ENCODE measurements at regions not wholly inside any gene's neighbourhood (a gene's known extent, or its start where the extent isn't known, plus 50 kb on each side); places are given as distances from the start of the nearest gene placed in this dataset.
"Not testable (repeated sequence)": the region's sequence is repeated elsewhere in the genome, so short reads cannot be mapped to it uniquely, and the experiment has no call there.

- Histone ChIP-seq H3K9me3 (ENCODE audit: control insufficient read depth in 2 of 2, low read length in 2 of 2) (no peaks in the 10 kb centered on the region), H3K9ac (ENCODE audit: low read length in 2 of 2) (no peak overlapping the region), H3K27me3 (ENCODE audit: control insufficient read depth in 1 of 2, insufficient read depth in 2 of 2, low read length in 2 of 2) (no peaks in the 10 kb centered on the region), H3K27ac (ENCODE audit: low read length) (no peak overlapping the region), H3K4me1 (ENCODE audit: control insufficient read depth, insufficient read depth, low read length) (no peaks in the 10 kb centered on the region), H3K4me3 (ENCODE audit: low read length in 2 of 2) (no peak overlapping the region), H3K36me3 (ENCODE audit: control insufficient read depth in 2 of 2, insufficient read depth in 2 of 2, low read length in 2 of 2) (no peaks in the 10 kb centered on the region)
These were observed 247.8 kb upstream of the SMIM30 start for GRCh38 chr7:113366122-113366521.

DNA sequence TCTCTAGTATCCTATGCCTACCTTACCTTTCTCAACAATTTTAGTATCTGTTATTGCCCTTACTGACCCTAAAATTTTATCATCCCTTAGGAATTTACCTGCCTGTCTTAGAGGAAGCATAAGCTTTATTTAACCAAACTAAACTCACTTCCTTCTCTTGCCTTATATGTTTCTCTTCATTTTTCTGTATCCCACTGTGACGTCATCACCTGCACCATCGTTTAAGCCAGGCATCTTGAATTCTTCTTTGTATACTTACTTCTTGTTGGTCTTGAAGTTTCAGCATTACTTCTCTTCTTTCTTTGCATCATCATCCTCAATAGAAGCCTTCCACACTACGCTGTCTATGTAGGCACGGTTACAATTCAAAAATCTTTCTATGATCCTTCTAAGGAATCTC, 231.0 kb upstream of the SMIM30 start:
- Histone ChIP-seq H3K4me3 (ENCODE audit: low read length in 2 of 2) (no peak overlapping the region), H3K9me3 (ENCODE audit: control insufficient read depth in 2 of 2, low read length in 2 of 2) (no peaks in the 10 kb centered on the region), H3K27ac (ENCODE audit: low read length) (no peak overlapping the region), H3K9ac (ENCODE audit: low read length in 2 of 2) (no peak overlapping the region), H3K36me3 (ENCODE audit: control insufficient read depth in 2 of 2, insufficient read depth in 2 of 2, low read length in 2 of 2) (no peaks in the 10 kb centered on the region), H3K27me3 (ENCODE audit: control insufficient read depth in 1 of 2, insufficient read depth in 2 of 2, low read length in 2 of 2) (no peaks in the 10 kb centered on the region), H3K4me1 (ENCODE audit: control insufficient read depth, insufficient read depth, low read length) (no peaks in the 10 kb centered on the region)

GRCh38 chr7:113339661-113340060, 221.3 kb upstream of the SMIM30 start:
- Histone ChIP-seq H3K9ac (ENCODE audit: low read length in 2 of 2) (no peak overlapping the region), H3K27ac (ENCODE audit: low read length) (no peak overlapping the region), H3K4me1 (ENCODE audit: control insufficient read depth, insufficient read depth, low read length) (no peaks in the 10 kb centered on the region), H3K4me3 (ENCODE audit: low read length in 2 of 2) (no peak overlapping the region), H3K36me3 (ENCODE audit: control insufficient read depth in 2 of 2, insufficient read depth in 2 of 2, low read length in 2 of 2) (no peaks in the 10 kb centered on the region), H3K9me3 (ENCODE audit: control insufficient read depth in 2 of 2, low read length in 2 of 2) (no peaks in the 10 kb centered on the region), H3K27me3 (ENCODE audit: control insufficient read depth in 1 of 2, insufficient read depth in 2 of 2, low read length in 2 of 2) (no peaks in the 10 kb centered on the region)

DNA sequence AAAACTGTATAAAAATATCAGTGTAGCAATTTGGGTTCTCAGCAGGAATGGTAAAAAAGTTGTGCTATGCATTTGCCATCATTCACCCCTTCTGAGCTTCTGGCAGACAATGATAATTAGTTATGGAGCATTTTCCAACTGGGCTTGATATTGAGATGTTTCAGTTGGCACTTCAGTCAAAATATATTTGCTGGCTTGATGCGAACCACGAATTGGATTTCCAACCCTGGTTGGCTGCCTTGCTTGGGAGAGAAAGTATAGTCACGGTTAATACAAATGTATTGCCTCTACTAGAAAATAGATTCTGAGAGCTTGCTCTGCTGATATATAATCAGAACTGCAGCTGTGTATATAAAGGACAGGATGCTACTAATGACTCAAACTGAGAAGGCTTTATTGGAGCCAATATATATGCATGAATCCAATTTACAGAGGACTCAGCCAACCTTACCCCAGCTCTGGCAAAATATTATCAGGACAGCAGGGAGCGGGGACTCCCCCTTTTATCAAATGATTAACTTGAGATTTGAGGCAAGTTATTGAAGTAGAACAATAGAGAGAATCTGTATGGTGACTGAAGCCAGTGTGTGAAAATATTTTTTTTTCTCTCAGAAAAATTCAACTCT, 219.8 kb upstream of the SMIM30 start:
- H3K9me3 ChIP-seq (ENCODE audit: control insufficient read depth in 2 of 2, low read length in 2 of 2) = no peaks in the 10 kb centered on the region
- no peaks in the 10 kb centered on the region for H3K36me3 ChIP-seq (ENCODE audit: control insufficient read depth in 2 of 2, insufficient read depth in 2 of 2, low read length in 2 of 2)
- no peak overlapping the region for H3K9ac ChIP-seq (ENCODE audit: low read length in 2 of 2)
- H3K27ac ChIP-seq (ENCODE audit: low read length) = no peak overlapping the region
- no peaks in the 10 kb centered on the region for H3K4me1 ChIP-seq (ENCODE audit: control insufficient read depth, insufficient read depth, low read length)
- H3K4me3 ChIP-seq (ENCODE audit: low read length in 2 of 2) = no peak overlapping the region
- H3K27me3 ChIP-seq (ENCODE audit: control insufficient read depth in 1 of 2, insufficient read depth in 2 of 2, low read length in 2 of 2) = no peaks in the 10 kb centered on the region

DNA sequence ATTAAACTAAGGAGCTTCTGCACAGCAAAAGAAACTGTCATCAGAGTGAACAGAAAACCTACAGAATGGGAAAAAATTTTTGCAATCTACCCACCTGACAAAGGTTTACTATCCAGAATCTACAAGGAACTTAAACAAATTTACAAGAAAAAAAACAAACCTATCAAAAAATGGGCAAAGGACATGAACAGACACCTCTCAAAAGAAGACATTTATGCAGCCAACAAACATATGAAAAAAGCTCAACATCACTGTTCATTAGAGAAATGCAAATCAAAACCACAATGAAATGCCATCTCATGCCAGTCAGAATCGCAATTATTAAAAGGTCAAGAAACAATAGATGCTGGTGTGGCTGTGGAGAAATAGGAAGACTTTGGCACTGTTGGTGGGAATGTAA, 218.5 kb upstream of the SMIM30 start:
- H3K9me3 ChIP-seq (ENCODE audit: control insufficient read depth in 2 of 2, low read length in 2 of 2); H3K9ac ChIP-seq (ENCODE audit: low read length in 2 of 2); H3K4me1 ChIP-seq (ENCODE audit: control insufficient read depth, insufficient read depth, low read length); H3K27ac ChIP-seq (ENCODE audit: low read length); H3K36me3 ChIP-seq (ENCODE audit: control insufficient read depth in 2 of 2, insufficient read depth in 2 of 2, low read length in 2 of 2); H3K4me3 ChIP-seq (ENCODE audit: low read length in 2 of 2); H3K27me3 ChIP-seq (ENCODE audit: control insufficient read depth in 1 of 2, insufficient read depth in 2 of 2, low read length in 2 of 2): not testable (repeated sequence)

DNA sequence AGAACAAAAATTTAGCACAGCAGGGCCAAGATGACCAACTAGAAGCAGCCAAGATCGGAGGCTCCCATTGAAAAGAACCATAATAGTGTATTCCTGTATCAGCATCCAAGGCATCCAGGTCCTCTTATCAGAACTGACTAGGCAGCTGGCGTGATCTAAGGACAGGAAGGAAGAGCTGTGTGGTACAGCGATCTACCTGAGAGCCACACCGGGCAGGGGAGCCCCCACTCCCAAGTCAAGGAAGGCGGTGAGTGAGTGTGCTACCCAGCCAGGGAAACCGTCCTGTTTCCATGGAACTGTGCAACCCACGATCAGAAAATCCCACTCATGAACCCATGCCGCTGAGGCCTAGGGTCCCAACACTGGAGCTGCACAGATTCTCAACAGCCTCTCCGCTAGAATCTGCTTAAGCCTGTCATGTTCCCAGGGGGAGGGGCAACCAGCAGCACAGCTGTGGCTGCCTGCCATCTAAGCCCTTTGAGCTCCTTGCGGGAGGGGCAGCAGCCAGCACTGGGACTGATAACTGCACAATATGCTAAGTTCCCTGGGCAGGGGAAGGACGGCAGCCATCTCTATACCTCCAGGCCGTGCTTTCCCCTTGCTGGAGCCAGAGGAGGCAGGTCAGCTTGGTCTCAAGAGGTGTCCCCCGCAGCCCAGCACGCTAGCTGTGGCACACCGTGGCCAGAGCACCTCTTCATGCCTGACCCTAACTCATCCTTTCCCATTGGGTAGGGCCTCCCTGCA, 213.0 kb upstream of the SMIM30 start:
- Histone ChIP-seq H3K9ac (ENCODE audit: low read length in 2 of 2) (no peak overlapping the region), H3K36me3 (ENCODE audit: control insufficient read depth in 2 of 2, insufficient read depth in 2 of 2, low read length in 2 of 2) (no peaks in the 10 kb centered on the region), H3K4me1 (ENCODE audit: control insufficient read depth, insufficient read depth, low read length) (no peaks in the 10 kb centered on the region), H3K4me3 (ENCODE audit: low read length in 2 of 2) (no peak overlapping the region), H3K27me3 (ENCODE audit: control insufficient read depth in 1 of 2, insufficient read depth in 2 of 2, low read length in 2 of 2) (no peaks in the 10 kb centered on the region), H3K9me3 (ENCODE audit: control insufficient read depth in 2 of 2, low read length in 2 of 2) (no peaks in the 10 kb centered on the region), H3K27ac (ENCODE audit: low read length) (no peak overlapping the region)

DNA sequence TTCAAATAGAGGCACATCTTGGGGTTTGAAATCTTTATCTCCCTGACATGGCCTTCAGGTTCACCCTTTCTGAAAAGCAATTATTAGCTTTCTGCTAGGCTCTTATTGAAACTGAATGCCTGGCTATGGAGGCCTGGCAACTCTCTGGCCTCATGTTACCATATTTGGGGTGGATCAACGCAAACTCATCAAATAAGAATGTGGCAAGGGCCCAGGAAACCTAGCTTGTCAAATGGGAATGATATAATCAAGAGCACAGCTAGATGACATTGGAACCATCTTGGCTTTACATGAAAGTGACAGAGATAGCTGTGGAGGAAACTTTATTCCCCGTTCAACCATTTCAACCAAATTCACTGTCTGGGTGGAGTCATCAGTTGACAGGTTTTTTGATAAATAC, 202.8 kb upstream of the SMIM30 start:
- Histone ChIP-seq H3K4me3 (ENCODE audit: low read length in 2 of 2) (no peak overlapping the region), H3K9me3 (ENCODE audit: control insufficient read depth in 2 of 2, low read length in 2 of 2) (no peaks in the 10 kb centered on the region), H3K36me3 (ENCODE audit: control insufficient read depth in 2 of 2, insufficient read depth in 2 of 2, low read length in 2 of 2) (no peaks in the 10 kb centered on the region), H3K9ac (ENCODE audit: low read length in 2 of 2) (no peak overlapping the region), H3K27me3 (ENCODE audit: control insufficient read depth in 1 of 2, insufficient read depth in 2 of 2, low read length in 2 of 2) (no peaks in the 10 kb centered on the region), H3K27ac (ENCODE audit: low read length) (no peak overlapping the region), H3K4me1 (ENCODE audit: control insufficient read depth, insufficient read depth, low read length) (no peaks in the 10 kb centered on the region)

- H3K36me3 ChIP-seq (ENCODE audit: control insufficient read depth in 2 of 2, insufficient read depth in 2 of 2, low read length in 2 of 2) = no peaks in the 10 kb centered on the region
- no peak overlapping the region for H3K4me3 ChIP-seq (ENCODE audit: low read length in 2 of 2)
- no peaks in the 10 kb centered on the region for H3K4me1 ChIP-seq (ENCODE audit: control insufficient read depth, insufficient read depth, low read length)
- H3K9ac ChIP-seq (ENCODE audit: low read length in 2 of 2) = no peak overlapping the region
- no peak overlapping the region for H3K27ac ChIP-seq (ENCODE audit: low read length)
- no peaks in the 10 kb centered on the region for H3K27me3 ChIP-seq (ENCODE audit: control insufficient read depth in 1 of 2, insufficient read depth in 2 of 2, low read length in 2 of 2)
- H3K9me3 ChIP-seq (ENCODE audit: control insufficient read depth in 2 of 2, low read length in 2 of 2) = no peaks in the 10 kb centered on the region
These were observed 202.1 kb upstream of the SMIM30 start for GRCh38 chr7:113320419-113320818.

GRCh38 chr7:113314594-113314993, 196.2 kb upstream of the SMIM30 start:
- Histone ChIP-seq H3K4me3 (ENCODE audit: low read length in 2 of 2) (no peak overlapping the region), H3K36me3 (ENCODE audit: control insufficient read depth in 2 of 2, insufficient read depth in 2 of 2, low read length in 2 of 2) (no peaks in the 10 kb centered on the region), H3K4me1 (ENCODE audit: control insufficient read depth, insufficient read depth, low read length) (no peaks in the 10 kb centered on the region), H3K9ac (ENCODE audit: low read length in 2 of 2) (no peak overlapping the region), H3K27me3 (ENCODE audit: control insufficient read depth in 1 of 2, insufficient read depth in 2 of 2, low read length in 2 of 2) (no peaks in the 10 kb centered on the region), H3K9me3 (ENCODE audit: control insufficient read depth in 2 of 2, low read length in 2 of 2) (no peaks in the 10 kb centered on the region), H3K27ac (ENCODE audit: low read length) (no peak overlapping the region)

GRCh38 chr7:113308399-113308798, 190.0 kb upstream of the SMIM30 start:
- no peaks in the 10 kb centered on the region for H3K4me1 ChIP-seq (ENCODE audit: control insufficient read depth, insufficient read depth, low read length)
- H3K4me3 ChIP-seq (ENCODE audit: low read length in 2 of 2) = no peak overlapping the region
- H3K27ac ChIP-seq (ENCODE audit: low read length) = no peak overlapping the region
- no peaks in the 10 kb centered on the region for H3K27me3 ChIP-seq (ENCODE audit: control insufficient read depth in 1 of 2, insufficient read depth in 2 of 2, low read length in 2 of 2)
- no peaks in the 10 kb centered on the region for H3K36me3 ChIP-seq (ENCODE audit: control insufficient read depth in 2 of 2, insufficient read depth in 2 of 2, low read length in 2 of 2)
- no peaks in the 10 kb centered on the region for H3K9me3 ChIP-seq (ENCODE audit: control insufficient read depth in 2 of 2, low read length in 2 of 2)
- no peak overlapping the region for H3K9ac ChIP-seq (ENCODE audit: low read length in 2 of 2)

DNA sequence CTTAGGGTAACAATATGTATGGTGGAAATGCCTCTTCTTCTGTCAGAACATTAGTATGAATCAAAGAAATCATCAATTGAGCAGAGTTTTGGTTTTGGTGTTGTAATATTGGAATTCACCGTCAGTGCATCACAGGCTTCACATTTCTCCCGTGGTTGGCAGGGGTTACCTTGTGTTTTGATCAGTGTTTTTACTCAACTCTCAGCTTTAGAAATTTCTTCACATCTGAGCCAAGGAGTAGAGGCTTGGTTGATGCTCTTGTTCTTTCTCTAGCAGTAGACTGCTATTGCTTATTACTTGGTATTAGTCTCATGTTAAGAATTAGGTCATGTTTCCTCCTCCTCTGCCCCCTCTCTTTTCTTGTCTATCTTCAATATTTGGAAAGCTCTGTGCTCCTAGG, 188.8 kb upstream of the SMIM30 start:
- H3K4me1 ChIP-seq (ENCODE audit: control insufficient read depth, insufficient read depth, low read length) = no peaks in the 10 kb centered on the region
- H3K27ac ChIP-seq (ENCODE audit: low read length) = no peak overlapping the region
- no peak overlapping the region for H3K9ac ChIP-seq (ENCODE audit: low read length in 2 of 2)
- no peaks in the 10 kb centered on the region for H3K27me3 ChIP-seq (ENCODE audit: control insufficient read depth in 1 of 2, insufficient read depth in 2 of 2, low read length in 2 of 2)
- H3K4me3 ChIP-seq (ENCODE audit: low read length in 2 of 2) = no peak overlapping the region
- no peaks in the 10 kb centered on the region for H3K36me3 ChIP-seq (ENCODE audit: control insufficient read depth in 2 of 2, insufficient read depth in 2 of 2, low read length in 2 of 2)
- no peaks in the 10 kb centered on the region for H3K9me3 ChIP-seq (ENCODE audit: control insufficient read depth in 2 of 2, low read length in 2 of 2)

Measured in stomach smooth muscle (tissue), 2 donors.